ENCODE measurements at regions not wholly inside any gene's neighbourhood (a gene's known extent, or its start where the extent isn't known, plus 50 kb on each side); places are given as distances from the start of the nearest gene placed in this dataset.

GRCh38 chr15:95284492-95284891 is 1046.0 kb upstream of the NR2F2 start:
- ATAC-seq (no peak), DNase-seq (no peak)
- Histone ChIP-seq H3K4me3 (no peak overlapping the region), H3K27me3 (no peaks in the 10 kb centered on the region), H3K27ac (no peak overlapping the region), H3K9me3 (no peaks in the 10 kb centered on the region), H3K36me3 (replicated peaks in 1 of 2; ENCODE audit: insufficient read depth in 1 of 2, low read depth in 2 of 2) (no peaks in the 10 kb centered on the region), H3K4me1 (no peaks in the 10 kb centered on the region)
- intact Hi-C loops (cut with DNase I), result no loop called here
- no peak for TF ChIP-seq POLR2A (IDR thresholded peaks at IDR 0.05)
- no peak for TF ChIP-seq CTCF (IDR thresholded peaks at IDR 0.05)
- WGBS, 2 donors, result 77 to 82% methylated on average over 4 of the region's 4 CpGs

- Histone ChIP-seq H3K4me1 (no peaks in the 10 kb centered on the region), H3K27me3 (no peaks in the 10 kb centered on the region), H3K36me3 (replicated peaks in 1 of 2; ENCODE audit: insufficient read depth in 1 of 2, low read depth in 2 of 2) (no peaks in the 10 kb centered on the region), H3K9me3 (no peaks in the 10 kb centered on the region), H3K27ac (no peak overlapping the region), H3K4me3 (no peak overlapping the region)
- 25 to 48% methylated on average over 3 of the region's 3 CpGs for WGBS, 2 donors
- no peak for DNase-seq
- TF ChIP-seq CTCF (IDR thresholded peaks at IDR 0.05) (no peak), POLR2A (IDR thresholded peaks at IDR 0.05) (no peak)
- ATAC-seq, result no peak
- intact Hi-C loops (cut with DNase I), result no loop called here
These were observed 1045.5 kb upstream of the NR2F2 start for GRCh38 chr15:95284933-95285421.

GRCh38 chr15:95286352-95286880 is 1044.1 kb upstream of the NR2F2 start:
- H3K36me3 ChIP-seq (replicated peaks in 1 of 2; ENCODE audit: insufficient read depth in 1 of 2, low read depth in 2 of 2), result no peaks in the 10 kb centered on the region
- 51 to 66% methylated on average over 10 of the region's 10 CpGs for WGBS, 2 donors
- ATAC-seq (no peak), DNase-seq (no peak)
- no peaks in the 10 kb centered on the region for H3K27me3 ChIP-seq
- no peaks in the 10 kb centered on the region for H3K9me3 ChIP-seq
- H3K4me3 ChIP-seq, result no peak overlapping the region
- H3K4me1 ChIP-seq, result no peaks in the 10 kb centered on the region
- intact Hi-C loops (cut with DNase I), result no loop called here
- no peak overlapping the region for H3K27ac ChIP-seq
- TF ChIP-seq CTCF (IDR thresholded peaks at IDR 0.05), result no peak
- no peak for TF ChIP-seq POLR2A (IDR thresholded peaks at IDR 0.05)

GRCh38 chr15:95287720-95288103 is 1042.8 kb upstream of the NR2F2 start:
- H3K36me3 ChIP-seq (replicated peaks in 1 of 2; ENCODE audit: insufficient read depth in 1 of 2, low read depth in 2 of 2), result no peaks in the 10 kb centered on the region
- no peak for ATAC-seq
- intact Hi-C loops (cut with DNase I), result no loop called here
- no peaks in the 10 kb centered on the region for H3K27me3 ChIP-seq
- H3K27ac ChIP-seq, result no peak overlapping the region
- no peak for DNase-seq
- H3K4me1 ChIP-seq, result no peaks in the 10 kb centered on the region
- 66 to 76% methylated on average over 9 of the region's 9 CpGs for WGBS, 2 donors
- H3K4me3 ChIP-seq, result no peak overlapping the region
- no peaks in the 10 kb centered on the region for H3K9me3 ChIP-seq
- no peak for TF ChIP-seq POLR2A (IDR thresholded peaks at IDR 0.05)
- no peak for TF ChIP-seq CTCF (IDR thresholded peaks at IDR 0.05)

- ATAC-seq (no peak), DNase-seq (no peak)
- H3K27ac ChIP-seq, result no peak overlapping the region
- 81% methylated on average over 1 of the region's 1 CpG for WGBS, 2 donors
- no peaks in the 10 kb centered on the region for H3K27me3 ChIP-seq
- no peaks in the 10 kb centered on the region for H3K9me3 ChIP-seq
- H3K4me3 ChIP-seq, result no peak overlapping the region
- H3K4me1 ChIP-seq, result peaks cover 7% of the 10 kb centered on the region
- TF ChIP-seq CTCF (IDR thresholded peaks at IDR 0.05), result no peak
- TF ChIP-seq POLR2A (IDR thresholded peaks at IDR 0.05), result no peak
- H3K36me3 ChIP-seq (replicated peaks in 1 of 2; ENCODE audit: insufficient read depth in 1 of 2, low read depth in 2 of 2), result no peaks in the 10 kb centered on the region
- intact Hi-C loops (cut with DNase I), result no loop called here
These were observed 1041.9 kb upstream of the NR2F2 start for GRCh38 chr15:95288626-95289025.

All from body of pancreas (tissue), 4 donors.